MM.1S (cell line): ENCODE measurements at regions not wholly inside any gene's neighbourhood (a gene's known extent, or its start where the extent isn't known, plus 50 kb on each side); places are given as distances from the start of the nearest gene placed in this dataset.

Experiments used
- CTCF ChIP-seq: fragments of 300-600 bp; sonication (generic); IDR thresholded peaks from 2 replicates; pipeline ENCODE4 v1.5.1; 2016; ENCODE audit warnings: antibody characterized with exemption, low read length, mixed read lengths
- EZH2 ChIP-seq: fragments of 300-600 bp; sonication (generic); optimal IDR thresholded peaks from 2 replicates; pipeline ENCODE3; 2017; ENCODE audit warnings: low read depth, mild to moderate bottlenecking, antibody characterized with exemption, low read length, mixed read lengths
- EZH2phosphoT487 ChIP-seq: fragments of 300-600 bp; sonication (generic); IDR thresholded peaks from 2 replicates; pipeline ENCODE4 v1.6.1; 2018; ENCODE audit warnings: antibody characterized with exemption, low read length

- no peak for TF ChIP-seq EZH2phosphoT487
- TF ChIP-seq CTCF, result peak; percentile 7; the same call in 1 of the 2 replicates
- TF ChIP-seq EZH2, result no peak
Observed at GRCh38 chrX:80184854-80185253, 170.3 kb downstream of the TBX22 start.
